ENCODE measurements at regions not wholly inside any gene's neighbourhood (a gene's known extent, or its start where the extent isn't known, plus 50 kb on each side); places are given as distances from the start of the nearest gene placed in this dataset.

DNA sequence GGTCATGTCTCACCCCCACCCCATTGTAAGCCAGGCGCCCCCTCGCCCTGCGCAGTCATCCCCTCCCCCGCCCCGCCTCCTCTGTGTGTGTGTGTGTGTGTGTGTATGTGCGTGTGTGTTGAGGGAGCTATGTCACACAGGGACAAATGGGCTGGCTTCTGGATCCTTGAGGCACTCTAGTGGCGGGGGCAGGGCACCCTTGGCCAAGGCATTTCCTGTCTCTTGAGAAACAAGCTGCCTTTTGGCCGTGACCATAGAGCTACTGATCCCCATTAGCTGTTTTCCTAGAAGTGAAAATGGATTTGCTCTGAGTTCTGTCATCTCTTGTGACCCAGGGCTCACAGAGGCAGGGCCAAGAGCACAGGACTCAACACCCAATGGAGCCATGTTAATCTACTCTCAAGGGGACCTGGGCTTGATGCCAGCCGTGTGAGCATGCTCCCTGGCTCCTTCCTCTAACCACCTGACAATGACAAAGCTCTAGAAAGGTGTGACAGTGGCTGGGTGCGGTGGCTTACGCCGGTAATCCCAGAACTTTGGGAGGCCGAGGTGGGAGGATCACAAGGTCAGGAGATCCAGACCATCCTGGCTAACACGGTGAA, 162.5 kb upstream of the BCOR start (continued):
- TF ChIP-seq SP2 (CRISPR knock-in tag; IDR thresholded peaks at IDR 0.05) (no peak), TRIM24 (CRISPR knock-in tag; IDR thresholded peaks at IDR 0.05) (no peak), ZNF703 (CRISPR knock-in tag; IDR thresholded peaks at IDR 0.05; ENCODE audit: borderline replicate concordance) (no peak), ZNF503 (CRISPR knock-in tag; IDR thresholded peaks at IDR 0.05) (no peak), ZNF143 (CRISPR knock-in tag; IDR thresholded peaks at IDR 0.05) (no peak), RELA (CRISPR knock-in tag; IDR thresholded peaks at IDR 0.05) (no peak), CBX1 (IDR thresholded peaks at IDR 0.05; ENCODE audit: low read depth) (no peak), ZNF570 (CRISPR knock-in tag; IDR thresholded peaks at IDR 0.05; ENCODE audit: borderline replicate concordance) (no peak), KDM4B (CRISPR knock-in tag; IDR thresholded peaks at IDR 0.05) (no peak)

DNA sequence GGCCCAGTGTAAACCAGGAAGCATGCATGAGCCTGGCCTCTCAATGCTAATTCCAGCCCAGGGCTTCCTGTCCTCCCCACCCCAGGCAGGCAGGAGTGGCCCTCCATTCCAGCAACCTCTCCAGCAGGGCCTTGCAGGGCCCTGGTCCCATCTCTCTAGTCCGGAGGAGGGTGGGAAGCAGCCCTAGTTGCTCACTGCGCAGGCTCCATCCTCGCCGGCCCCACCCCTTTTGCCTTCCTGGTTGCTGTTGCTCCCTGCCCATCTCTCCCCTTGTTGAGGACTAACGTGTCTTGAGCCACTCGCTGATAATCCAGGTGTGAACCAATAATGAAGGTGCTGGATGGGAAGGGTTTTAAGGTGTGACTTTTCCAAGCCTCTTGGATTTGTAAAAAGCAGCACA, 161.2 kb upstream of the BCOR start:
- no peaks in the 10 kb centered on the region for H3K36me3 ChIP-seq (replicated peaks in 1 of 2; ENCODE audit: control insufficient read depth in 1 of 2, insufficient read depth in 2 of 2, low read length in 2 of 2)
- H3K4me1 ChIP-seq (ENCODE audit: insufficient read depth, low read length) = peaks cover 15% of the 10 kb centered on the region
- DNase-seq (ENCODE audit: low spot score) (no peak), ATAC-seq (no peak), FAIRE-seq (no peak)
- H3K4me2 ChIP-seq (ENCODE audit: low read depth, low read length) = no peak overlapping the region
- BruUV-seq (replicated peaks) = no TSS peak
- ChIA-PET POLR2A (no interaction called here), CTCF (ENCODE audit: low intra/inter-chr PET ratio, low total read pairs) (no interaction called here)
- in situ Hi-C loops (cut with HindIII; ENCODE audit: extremely low pct_ligation_motif_present, low pct_unique_long_range_greater_than_20kb) (loop anchor here (25.0 kb wide), 1 partner anchor 322 kb away; no protein-coding TSS in a partner anchor), intact Hi-C loops (cut with micrococcal nuclease; ENCODE audit: unreplicated experiment) (no loop called here)
- no peak overlapping the region for H3K9ac ChIP-seq (ENCODE audit: insufficient read depth, low read depth, low read length)
- WGBS (ENCODE audit: low lambda C conversion rate) = 0% methylated on average over 1 of the region's 6 CpGs
- no peak overlapping the region for H2AFZ ChIP-seq (ENCODE audit: low read length)
- H3K79me2 ChIP-seq (ENCODE audit: insufficient read depth, low read length) = no peaks in the 10 kb centered on the region
- no peak overlapping the region for H3K4me3 ChIP-seq (replicated peaks in 1 of 3; ENCODE audit: insufficient read depth in 1 of 3, low read depth in 2 of 3, low read length in 3 of 3)
- H3K27ac ChIP-seq (ENCODE audit: extremely low read length, insufficient read depth, low read length) = no peak overlapping the region
- no peaks in the 10 kb centered on the region for H4K20me1 ChIP-seq (ENCODE audit: insufficient read depth, low read length)
- H3K9me3 ChIP-seq (ENCODE audit: low read length) = no peaks in the 10 kb centered on the region
- H3K27me3 ChIP-seq (ENCODE audit: control insufficient read depth in 1 of 2, insufficient read depth in 2 of 2, low read length in 2 of 2) = no peaks in the 10 kb centered on the region
- TF ChIP-seq PHF21A (CRISPR knock-in tag; IDR thresholded peaks at IDR 0.05) (no peak), HNRNPK (IDR thresholded peaks at IDR 0.05; ENCODE audit: low read depth, low read length, poor library complexity, severe bottlenecking) (no peak), PHF20 (CRISPR knock-in tag; IDR thresholded peaks at IDR 0.05) (no peak), HNRNPH1 (optimal IDR thresholded peaks at IDR 0.05; ENCODE audit: low read depth, low read length) (no peak), PLSCR1 (CRISPR knock-in tag; IDR thresholded peaks at IDR 0.05; ENCODE audit: borderline replicate concordance) (no peak), FOXK2 (IDR thresholded peaks at IDR 0.05) (no peak), BATF2 (CRISPR knock-in tag; IDR thresholded peaks at IDR 0.05) (no peak), POLR2A (IDR thresholded peaks at IDR 0.05; ENCODE audit: insufficient read depth in 1 of 2, low read depth in 2 of 2, low read length in 2 of 2) (no peak), MIXL1 (CRISPR knock-in tag; IDR thresholded peaks at IDR 0.05) (no peak)

All from HepG2 (cell line).